ENCODE measurements at regions not wholly inside any gene's neighbourhood (a gene's known extent, or its start where the extent isn't known, plus 50 kb on each side); places are given as distances from the start of the nearest gene placed in this dataset.

- DNase-seq = no peak
Observed at GRCh38 chr4:138555108-138555507, 313.0 kb upstream of the SLC7A11 start.

GRCh38 chr4:138553001-138553845, 311.1 kb upstream of the SLC7A11 start:
- DNase-seq = no peak

- DNase-seq = no peak
Observed at GRCh38 chr4:138542191-138542776, 300.1 kb upstream of the SLC7A11 start.

GRCh38 chr4:138540056-138540800, 298.1 kb upstream of the SLC7A11 start:
- no peak for DNase-seq

GRCh38 chr4:138538743-138539142, 296.6 kb upstream of the SLC7A11 start:
- DNase-seq = no peak

- DNase-seq = no peak
Observed at GRCh38 chr4:138537731-138538490, 295.8 kb upstream of the SLC7A11 start.

GRCh38 chr4:138535316-138535715, 293.2 kb upstream of the SLC7A11 start:
- no peak for DNase-seq

- no peak for DNase-seq
Observed at GRCh38 chr4:138522366-138522765, 280.2 kb upstream of the SLC7A11 start.

- DNase-seq = no peak
Observed at GRCh38 chr4:138521809-138522208, 279.7 kb upstream of the SLC7A11 start.

- DNase-seq = no peak
Observed at GRCh38 chr4:138519436-138519835, 277.3 kb upstream of the SLC7A11 start.

GRCh38 chr4:138513535-138513934, 271.4 kb upstream of the SLC7A11 start:
- DNase-seq = no peak

GRCh38 chr4:138512756-138513155, 270.6 kb upstream of the SLC7A11 start:
- DNase-seq = no peak

- no peak for DNase-seq
Observed at GRCh38 chr4:138510053-138510452, 267.9 kb upstream of the SLC7A11 start.

- DNase-seq = no peak
Observed at GRCh38 chr4:138509346-138509745, 267.2 kb upstream of the SLC7A11 start.

- DNase-seq = no peak
Observed at GRCh38 chr4:138507522-138507921, 265.4 kb upstream of the SLC7A11 start.

- no peak for DNase-seq
Observed at GRCh38 chr4:138501614-138502013, 259.5 kb upstream of the SLC7A11 start.

- DNase-seq = no peak
Observed at GRCh38 chr4:138500869-138501268, 258.7 kb upstream of the SLC7A11 start.

GRCh38 chr4:138499627-138500026, 257.5 kb upstream of the SLC7A11 start:
- DNase-seq = no peak

- no peak for DNase-seq
Observed at GRCh38 chr4:138494931-138495330, 252.8 kb upstream of the SLC7A11 start.

GRCh38 chr4:138494116-138494515, 252.0 kb upstream of the SLC7A11 start:
- no peak for DNase-seq

- DNase-seq = no peak
Observed at GRCh38 chr4:138492176-138492575, 250.0 kb upstream of the SLC7A11 start.

GRCh38 chr4:138488533-138488932, 246.4 kb upstream of the SLC7A11 start:
- DNase-seq = no peak

- no peak for DNase-seq
Observed at GRCh38 chr4:138487670-138488069, 245.5 kb upstream of the SLC7A11 start.

Measured in activated effector memory CD4-positive, alpha-beta T cell treated with anti-CD3 and anti-CD28 coated beads, Interleukin-2, amount 50 U/mL, for 16 hours (primary cell).